GM12878 (cell line): ENCODE measurements at regions not wholly inside any gene's neighbourhood (a gene's known extent, or its start where the extent isn't known, plus 50 kb on each side); places are given as distances from the start of the nearest gene placed in this dataset.

Experiments
- ATAC-seq: fragments of 200-7000 bp; cut with Tn5 transposase; 3 replicates; pipeline ENCODE4 v1.9.1; 2020; ENCODE audit warnings: mild to moderate bottlenecking, moderate library complexity
- BruUV-seq: library from RNA; stranded (reverse); fragments of 400-500 nt; replicated peaks from 2 replicates; lab custom pipeline; 2021; lab: Mats Ljungman, UMichigan
- CTCF ChIA-PET: fragments of 300-600 bp; sonication (Branson Sonifier 250); formaldehyde crosslinking; extraction: SDS; loops from one replicate; lab custom pipeline; 2021; ENCODE audit warnings: inconsistent platforms; lab: Yijun Ruan, JAX
- POLR2A ChIA-PET: fragments of 350-600 bp; formaldehyde crosslinking; extraction: SDS; loops from one replicate; lab custom pipeline; 2021; ENCODE audit warnings: inconsistent platforms; lab: Charles Lee
- RAD21 ChIA-PET: fragments of 300-600 bp; sonication (Branson Sonifier 250); formaldehyde crosslinking; loops from one replicate; lab custom pipeline; 2023; ENCODE audit warnings: antibody characterized with exemption; ENCODE audit not compliant: unreplicated experiment; lab: Charles Lee
- SMC1A ChIA-PET: fragments of 300-600 bp; sonication (Branson Sonifier 250); formaldehyde crosslinking; loops from one replicate; lab custom pipeline; 2023; ENCODE audit not compliant: unreplicated experiment, uncharacterized antibody; lab: Charles Lee
- DNase-seq: peaks from one replicate; pipeline ENCODE4 v3.0.0-alpha.2; 2011; ENCODE audit warnings: low read depth, low spot score
- FAIRE-seq: peaks from 3 replicates; lab custom pipeline; 2011; peaks lifted over from hg19 to GRCh38; lab: Jason Lieb, UNC
- H2AFZ ChIP-seq: 2 replicates; pipeline ENCODE4 v1.6.0; 2011; ENCODE audit warnings: low read depth, low read length, control low read depth; ENCODE audit not compliant: control insufficient read depth
- H3K27ac ChIP-seq: 2 replicates; pipeline ENCODE4 v1.5.1; 2011; ENCODE audit warnings: control low read depth; ENCODE audit not compliant: control insufficient read depth, insufficient read depth
- H3K27me3 ChIP-seq, 2 experiments: replicated peaks in 1 of 2; 2 replicates each; pipeline versions ENCODE4 v1.6.0 to v1.6.1; 2011; ENCODE audit warnings: low read length in 1 of 2; ENCODE audit not compliant: control insufficient read depth in 2 of 2, insufficient read depth in 2 of 2
- H3K36me3 ChIP-seq, 2 experiments: 2 replicates each; pipeline ENCODE4 v1.5.1; 2011; ENCODE audit warnings: low read length in 1 of 2; ENCODE audit not compliant: control insufficient read depth in 2 of 2, insufficient read depth in 2 of 2
- H3K4me1 ChIP-seq: 2 replicates; pipeline ENCODE4 v1.6.1; 2011; ENCODE audit warnings: mild to moderate bottlenecking, low read length, moderate library complexity, mixed read lengths; ENCODE audit not compliant: control insufficient read depth, insufficient read depth
- H3K4me2 ChIP-seq: 2 replicates; pipeline ENCODE4 v1.6.0; 2011; ENCODE audit warnings: control low read depth; ENCODE audit not compliant: control insufficient read depth, insufficient read depth
- H3K4me3 ChIP-seq: fragments of 200-600 bp; sonication (generic); 2 replicates; pipeline ENCODE4 v1.5.1; 2016
- H3K79me2 ChIP-seq: 2 replicates; pipeline ENCODE4 v1.6.0; 2011; ENCODE audit warnings: low read length; ENCODE audit not compliant: control insufficient read depth, insufficient read depth
- H3K9ac ChIP-seq: 2 replicates; pipeline ENCODE4 v1.8.0; 2011; ENCODE audit warnings: low read length, control low read depth, mixed read lengths; ENCODE audit not compliant: control insufficient read depth, insufficient read depth
- H3K9me3 ChIP-seq: replicated peaks from 3 replicates; pipeline ENCODE4 v1.5.1; 2011; ENCODE audit warnings: mild to moderate bottlenecking, low read length; ENCODE audit not compliant: control insufficient read depth, insufficient read depth
- H4K20me1 ChIP-seq: 2 replicates; pipeline ENCODE4 v1.6.0; 2011; ENCODE audit not compliant: control insufficient read depth, insufficient read depth
- CHD4 ChIP-seq: fragments of 200-600 bp; sonication (generic); IDR thresholded peaks from 2 replicates; pipeline ENCODE4 v1.6.1; 2016; ENCODE audit warnings: mild to moderate bottlenecking
- EP300 ChIP-seq, 2 experiments: fragments of 150-350 bp in 1 of 2; IDR thresholded peaks; 2 replicates each; pipeline ENCODE4 v1.6.1; 2011 to 2012; ENCODE audit warnings: low read depth in 2 of 2, low read length in 2 of 2, borderline replicate concordance in 1 of 2, improper control_type of control experiment in 1 of 2, inconsistent platforms in 1 of 2; ENCODE audit not compliant: control insufficient read depth in 1 of 2
- ESRRA ChIP-seq: IDR thresholded peaks from 2 replicates; pipeline ENCODE4 v1.6.1; 2012; ENCODE audit warnings: mild to moderate bottlenecking, low read length, improper control_type of control experiment
- HDAC2 ChIP-seq: fragments of 200-600 bp; sonication (generic); IDR thresholded peaks from 2 replicates; pipeline ENCODE4 v1.6.1; 2017
- HDAC6 ChIP-seq: fragments of 200-600 bp; sonication (generic); IDR thresholded peaks from one replicate; pipeline ENCODE4 v1.8.0; 2017; ENCODE audit warnings: antibody characterized with exemption; ENCODE audit not compliant: unreplicated experiment
- NR2C1 ChIP-seq: fragments of 450-650 bp; IDR thresholded peaks from 2 replicates; pipeline ENCODE4 v1.6.1; 2017; ENCODE audit warnings: antibody characterized with exemption, mild to moderate bottlenecking, moderate library complexity
- RAD21 ChIP-seq: IDR thresholded peaks from 2 replicates; pipeline ENCODE4 v1.6.1; 2011; ENCODE audit warnings: mild to moderate bottlenecking, low read depth, low read length, moderate library complexity; ENCODE audit not compliant: insufficient read depth
- RB1 ChIP-seq: fragments of 450-650 bp; formaldehyde crosslinking; IDR thresholded peaks from 2 replicates; pipeline ENCODE4 v1.6.1; 2017; ENCODE audit warnings: mild to moderate bottlenecking, borderline replicate concordance
- SMAD1 ChIP-seq: fragments of 450-650 bp; IDR thresholded peaks from 2 replicates; pipeline ENCODE4 v1.6.1; 2018; ENCODE audit warnings: mild to moderate bottlenecking, low read depth; ENCODE audit not compliant: partially characterized antibody
- SMARCA5 ChIP-seq: fragments of 450-650 bp; IDR thresholded peaks from 2 replicates; pipeline ENCODE4 v1.6.1; 2017; ENCODE audit warnings: mild to moderate bottlenecking
- STAT3 ChIP-seq: IDR thresholded peaks from 2 replicates; pipeline ENCODE4 v1.6.1; 2011; ENCODE audit warnings: low read depth, low read length, improper control_type of control experiment
- SUPT20H ChIP-seq: IDR thresholded peaks from 2 replicates; pipeline ENCODE4 v1.6.1; 2011; ENCODE audit warnings: low read depth, mild to moderate bottlenecking, low read length, moderate library complexity, borderline replicate concordance; ENCODE audit not compliant: control insufficient read depth
- ZNF217 ChIP-seq: fragments of 450-650 bp; IDR thresholded peaks from 2 replicates; pipeline ENCODE4 v1.6.1; 2017; ENCODE audit warnings: antibody characterized with exemption, mild to moderate bottlenecking
- ZNF24 ChIP-seq: fragments of 450-650 bp; IDR thresholded peaks from 2 replicates; pipeline ENCODE4 v1.6.1; 2017; ENCODE audit warnings: antibody characterized with exemption, mild to moderate bottlenecking
- in situ Hi-C: fragments of 300-500 bp; cut with MboI; formaldehyde crosslinking; loops from 9 replicates; pipeline ENCODE4 v1.14.3; 2018; ENCODE audit warnings: mixed read lengths
- intact Hi-C: fragments of 100-400 bp; cut with micrococcal nuclease; formaldehyde crosslinking; loops from one replicate; pipeline ENCODE4 v1.14.2; 2022; ENCODE audit not compliant: unreplicated experiment
- TF ChIP-seq, protein P1 (sequence below): fragments of 150-350 bp; IDR thresholded peaks from 2 replicates; pipeline ENCODE4 v1.6.1; 2014; ENCODE audit warnings: mild to moderate bottlenecking, low read depth, low read length
- TF ChIP-seq, protein P2 (sequence below): fragments of 450-650 bp; conservative IDR thresholded peaks from 2 replicates; pipeline ENCODE4 v1.6.1; 2017; ENCODE audit warnings: mild to moderate bottlenecking, moderate library complexity
- TF ChIP-seq, protein P3 (sequence below): IDR thresholded peaks from 2 replicates; pipeline ENCODE4 v1.6.1; 2012; ENCODE audit warnings: low read depth, low read length, improper control_type of control experiment

DNA sequence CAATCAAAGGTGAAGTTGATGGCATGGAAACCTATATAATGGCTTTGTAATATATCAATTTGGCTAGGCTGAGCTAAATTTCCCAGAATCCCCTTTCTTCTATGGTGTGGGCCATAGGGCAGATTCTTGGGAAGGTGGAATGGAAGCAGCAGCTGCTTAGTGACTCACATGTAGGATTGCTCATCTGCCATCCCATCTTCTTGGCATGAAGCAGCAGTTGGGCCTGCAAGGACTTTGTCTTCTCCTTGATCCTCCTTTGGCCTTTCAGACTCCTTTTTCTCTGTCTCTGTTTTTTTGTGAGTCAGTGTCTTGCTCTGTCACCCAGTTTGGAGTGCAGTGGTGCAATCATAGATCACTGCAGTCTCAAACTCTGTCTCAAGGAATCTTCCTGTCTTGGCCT lies 52.6 kb upstream of the CEP162 start:
- Histone ChIP-seq H2AFZ (no peak overlapping the region), H3K4me2 (no peak overlapping the region), H3K27me3 (no peaks in the 10 kb centered on the region), H4K20me1 (no peaks in the 10 kb centered on the region), H3K9me3 (no peaks in the 10 kb centered on the region), H3K36me3 (no peaks in the 10 kb centered on the region), H3K79me2 (no peaks in the 10 kb centered on the region), H3K27ac (no peak overlapping the region), H3K4me1 (no peaks in the 10 kb centered on the region), H3K9ac (no peak overlapping the region), H3K4me3 (no peak overlapping the region)
- ChIA-PET RAD21 (interaction anchor here (1.3 kb wide), 1 partner anchor 142 kb away, joined by 5 read pairs; no protein-coding TSS in a partner anchor), POLR2A (no interaction called here), SMC1A (interaction anchor here (0.9 to 2.7 kb wide), 4 partner anchors 11 to 295 kb away, joined by 3 to 9 read pairs (median 4); no protein-coding TSS in a partner anchor), CTCF (interaction anchor here (1.0 to 1.8 kb wide), 4 partner anchors 9 to 142 kb away, joined by 3 to 8 read pairs (median 4); no protein-coding TSS in a partner anchor)
- intact Hi-C loops (loop anchor here (5.0 to 10.0 kb wide), 3 partner anchors 142 to 1042 kb away; no protein-coding TSS in a partner anchor), in situ Hi-C loops (no loop called here)
- FAIRE-seq (no peak), ATAC-seq (no peak), DNase-seq (no peak)
- no TSS peak for BruUV-seq
- TF ChIP-seq, protein P1, sequence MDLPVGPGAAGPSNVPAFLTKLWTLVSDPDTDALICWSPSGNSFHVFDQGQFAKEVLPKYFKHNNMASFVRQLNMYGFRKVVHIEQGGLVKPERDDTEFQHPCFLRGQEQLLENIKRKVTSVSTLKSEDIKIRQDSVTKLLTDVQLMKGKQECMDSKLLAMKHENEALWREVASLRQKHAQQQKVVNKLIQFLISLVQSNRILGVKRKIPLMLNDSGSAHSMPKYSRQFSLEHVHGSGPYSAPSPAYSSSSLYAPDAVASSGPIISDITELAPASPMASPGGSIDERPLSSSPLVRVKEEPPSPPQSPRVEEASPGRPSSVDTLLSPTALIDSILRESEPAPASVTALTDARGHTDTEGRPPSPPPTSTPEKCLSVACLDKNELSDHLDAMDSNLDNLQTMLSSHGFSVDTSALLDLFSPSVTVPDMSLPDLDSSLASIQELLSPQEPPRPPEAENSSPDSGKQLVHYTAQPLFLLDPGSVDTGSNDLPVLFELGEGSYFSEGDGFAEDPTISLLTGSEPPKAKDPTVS = no peak
- TF ChIP-seq HDAC2 = no peak
- no peak for TF ChIP-seq SUPT20H
- no peak for TF ChIP-seq SMAD1
- TF ChIP-seq ZNF24 = no peak
- TF ChIP-seq SMARCA5 = no peak
- no peak for TF ChIP-seq STAT3
- TF ChIP-seq HDAC6 = no peak
- no peak for TF ChIP-seq RB1
- TF ChIP-seq, protein P2, sequence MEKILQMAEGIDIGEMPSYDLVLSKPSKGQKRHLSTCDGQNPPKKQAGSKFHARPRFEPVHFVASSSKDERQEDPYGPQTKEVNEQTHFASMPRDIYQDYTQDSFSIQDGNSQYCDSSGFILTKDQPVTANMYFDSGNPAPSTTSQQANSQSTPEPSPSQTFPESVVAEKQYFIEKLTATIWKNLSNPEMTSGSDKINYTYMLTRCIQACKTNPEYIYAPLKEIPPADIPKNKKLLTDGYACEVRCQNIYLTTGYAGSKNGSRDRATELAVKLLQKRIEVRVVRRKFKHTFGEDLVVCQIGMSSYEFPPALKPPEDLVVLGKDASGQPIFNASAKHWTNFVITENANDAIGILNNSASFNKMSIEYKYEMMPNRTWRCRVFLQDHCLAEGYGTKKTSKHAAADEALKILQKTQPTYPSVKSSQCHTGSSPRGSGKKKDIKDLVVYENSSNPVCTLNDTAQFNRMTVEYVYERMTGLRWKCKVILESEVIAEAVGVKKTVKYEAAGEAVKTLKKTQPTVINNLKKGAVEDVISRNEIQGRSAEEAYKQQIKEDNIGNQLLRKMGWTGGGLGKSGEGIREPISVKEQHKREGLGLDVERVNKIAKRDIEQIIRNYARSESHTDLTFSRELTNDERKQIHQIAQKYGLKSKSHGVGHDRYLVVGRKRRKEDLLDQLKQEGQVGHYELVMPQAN = no peak
- no peak for TF ChIP-seq ZNF217
- no peak for TF ChIP-seq CHD4
- no peak for TF ChIP-seq EP300 (IDR thresholded peaks at IDR 0.05; ENCODE audit: borderline replicate concordance in 1 of 2, control insufficient read depth in 1 of 2, low read depth in 2 of 2, low read length in 2 of 2)
- no peak for TF ChIP-seq ESRRA
- TF ChIP-seq, protein P3, sequence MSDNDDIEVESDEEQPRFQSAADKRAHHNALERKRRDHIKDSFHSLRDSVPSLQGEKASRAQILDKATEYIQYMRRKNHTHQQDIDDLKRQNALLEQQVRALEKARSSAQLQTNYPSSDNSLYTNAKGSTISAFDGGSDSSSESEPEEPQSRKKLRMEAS = no peak
- no peak for TF ChIP-seq NR2C1
- no peak for TF ChIP-seq RAD21
